Trophoblast cell (in vitro differentiated cells and primary cell): ENCODE measurements at regions not wholly inside any gene's neighbourhood (a gene's known extent, or its start where the extent isn't known, plus 50 kb on each side); places are given as distances from the start of the nearest gene placed in this dataset.

Experiments
- DNase-seq, 2 donors: peaks; one replicate each; pipeline ENCODE4 v3.0.0-alpha.2; 2016
- H2AFZ ChIP-seq: 2 replicates; pipeline ENCODE4 v1.6.1; 2013; ENCODE audit warnings: low read length, moderate library complexity, mild to moderate bottlenecking; ENCODE audit not compliant: insufficient read depth, poor library complexity
- H2AK5ac ChIP-seq: 2 replicates; pipeline ENCODE4 v1.6.1; 2013; ENCODE audit warnings: mild to moderate bottlenecking, low read length
- H2BK120ac ChIP-seq: 2 replicates; pipeline ENCODE4 v1.6.1; 2013; ENCODE audit warnings: low read length, mild to moderate bottlenecking, moderate library complexity; ENCODE audit not compliant: insufficient read depth, poor library complexity
- H2BK12ac ChIP-seq: 2 replicates; pipeline ENCODE4 v1.6.1; 2013; ENCODE audit warnings: mild to moderate bottlenecking, low read length, moderate library complexity
- H2BK5ac ChIP-seq: 2 replicates; pipeline ENCODE4 v1.6.1; 2013; ENCODE audit warnings: low read length, low read depth, moderate library complexity, mild to moderate bottlenecking; ENCODE audit not compliant: poor library complexity
- H3K14ac ChIP-seq: 2 replicates; pipeline ENCODE4 v1.6.1; 2013; ENCODE audit warnings: mild to moderate bottlenecking, low read length
- H3K18ac ChIP-seq: 2 replicates; pipeline ENCODE4 v1.6.1; 2013; ENCODE audit warnings: mild to moderate bottlenecking, low read length
- H3K23ac ChIP-seq: 2 replicates; pipeline ENCODE4 v1.6.1; 2013; ENCODE audit warnings: low read length
- H3K27ac ChIP-seq: 2 replicates; pipeline ENCODE4 v1.5.1; 2013; ENCODE audit warnings: low read depth, mild to moderate bottlenecking, inconsistent platforms, low read length, moderate library complexity
- H3K27me3 ChIP-seq: 2 replicates; pipeline ENCODE4 v1.6.1; 2013; ENCODE audit warnings: inconsistent platforms, mild to moderate bottlenecking, low read length, moderate library complexity; ENCODE audit not compliant: insufficient read depth
- H3K36me3 ChIP-seq, 2 experiments: 1 replicate in 1 of 2; 2 replicates in 1 of 2; pipeline ENCODE4 v1.6.1; 2013; ENCODE audit warnings: low read length in 2 of 2, mild to moderate bottlenecking in 2 of 2, moderate library complexity in 1 of 2; ENCODE audit not compliant: insufficient read depth in 2 of 2, control insufficient read depth in 1 of 2
- H3K4ac ChIP-seq: 2 replicates; pipeline ENCODE4 v1.6.1; 2013; ENCODE audit warnings: low read depth, mild to moderate bottlenecking, low read length, moderate library complexity
- H3K4me1 ChIP-seq, 2 experiments: 1 replicate in 1 of 2; 2 replicates in 1 of 2; pipeline ENCODE4 v1.6.1; 2013; ENCODE audit warnings: low read length in 2 of 2, mild to moderate bottlenecking in 2 of 2, moderate library complexity in 1 of 2; ENCODE audit not compliant: insufficient read depth in 2 of 2, control insufficient read depth in 1 of 2
- H3K4me2 ChIP-seq: 2 replicates; pipeline ENCODE4 v1.6.1; 2013; ENCODE audit warnings: inconsistent platforms, mild to moderate bottlenecking, low read length, moderate library complexity
- H3K4me3 ChIP-seq: 2 replicates; pipeline ENCODE4 v1.5.1; 2013; ENCODE audit warnings: mild to moderate bottlenecking, low read depth, low read length, inconsistent platforms
- H3K79me1 ChIP-seq: one replicate; pipeline ENCODE4 v1.6.1; 2013; ENCODE audit warnings: low read length
- H3K79me2 ChIP-seq: 2 replicates; pipeline ENCODE4 v1.6.1; 2013; ENCODE audit warnings: low read length, mild to moderate bottlenecking; ENCODE audit not compliant: control insufficient read depth, insufficient read depth, poor library complexity
- H3K9ac ChIP-seq: 2 replicates; pipeline ENCODE4 v1.6.1; 2013; ENCODE audit warnings: mild to moderate bottlenecking, low read length
- H3K9me3 ChIP-seq: 2 replicates; pipeline ENCODE4 v1.6.1; 2013; ENCODE audit warnings: low read depth, mild to moderate bottlenecking, control low read depth, inconsistent platforms, low read length; ENCODE audit not compliant: insufficient read depth
- H4K12ac ChIP-seq: 2 replicates; pipeline ENCODE4 v1.6.1; 2013; ENCODE audit warnings: low read depth, mild to moderate bottlenecking, low read length, moderate library complexity
- H4K8ac ChIP-seq: 2 replicates; pipeline ENCODE4 v1.6.1; 2013; ENCODE audit warnings: low read depth, mild to moderate bottlenecking, low read length, moderate library complexity
- H4K91ac ChIP-seq: one replicate; pipeline ENCODE4 v1.6.1; 2013; ENCODE audit warnings: low read depth, mild to moderate bottlenecking, low read length, moderate library complexity
- whole genome bisulfite sequencing: extraction: QIAGEN DNeasy Blood & Tissue Kit; methylation state at CpG from one replicate; pipeline ENCODE4 v1.1.7; 2013; ENCODE audit warnings: missing lambda C conversion rate; ENCODE audit not compliant: insufficient read length, insufficient coverage; ENCODE audit errors: extremely low coverage; 5-methylcytosine and 5-hydroxymethylcytosine counted together

GRCh38 chr12:132393245-132393795, 63.9 kb upstream of the GALNT9 start:
- Histone ChIP-seq H3K4me1 (no peaks in the 10 kb centered on the region), H3K4ac (no peak overlapping the region), H3K4me2 (no peak overlapping the region), H3K14ac (no peak overlapping the region), H2AK5ac (no peak overlapping the region), H3K9me3 (peaks cover 9% of the 10 kb centered on the region), H3K23ac (no peak overlapping the region), H2BK120ac (no peak overlapping the region), H3K18ac (no peak overlapping the region), H3K27me3 (peaks cover 12% of the 10 kb centered on the region), H3K27ac (no peak overlapping the region), H3K79me1 (no peaks in the 10 kb centered on the region), H4K91ac (no peak overlapping the region), H2BK5ac (no peak overlapping the region), H3K79me2 (no peaks in the 10 kb centered on the region), H2AFZ (no peak overlapping the region), H3K4me3 (no peak overlapping the region), H4K8ac (no peak overlapping the region), H2BK12ac (no peak overlapping the region), H3K9ac (no peak overlapping the region), H4K12ac (no peak overlapping the region), H3K36me3 (no peaks in the 10 kb centered on the region)
- DNase-seq, result no peak
- WGBS, result no CpG with 5 or more reads among the region's 19 CpGs

DNA sequence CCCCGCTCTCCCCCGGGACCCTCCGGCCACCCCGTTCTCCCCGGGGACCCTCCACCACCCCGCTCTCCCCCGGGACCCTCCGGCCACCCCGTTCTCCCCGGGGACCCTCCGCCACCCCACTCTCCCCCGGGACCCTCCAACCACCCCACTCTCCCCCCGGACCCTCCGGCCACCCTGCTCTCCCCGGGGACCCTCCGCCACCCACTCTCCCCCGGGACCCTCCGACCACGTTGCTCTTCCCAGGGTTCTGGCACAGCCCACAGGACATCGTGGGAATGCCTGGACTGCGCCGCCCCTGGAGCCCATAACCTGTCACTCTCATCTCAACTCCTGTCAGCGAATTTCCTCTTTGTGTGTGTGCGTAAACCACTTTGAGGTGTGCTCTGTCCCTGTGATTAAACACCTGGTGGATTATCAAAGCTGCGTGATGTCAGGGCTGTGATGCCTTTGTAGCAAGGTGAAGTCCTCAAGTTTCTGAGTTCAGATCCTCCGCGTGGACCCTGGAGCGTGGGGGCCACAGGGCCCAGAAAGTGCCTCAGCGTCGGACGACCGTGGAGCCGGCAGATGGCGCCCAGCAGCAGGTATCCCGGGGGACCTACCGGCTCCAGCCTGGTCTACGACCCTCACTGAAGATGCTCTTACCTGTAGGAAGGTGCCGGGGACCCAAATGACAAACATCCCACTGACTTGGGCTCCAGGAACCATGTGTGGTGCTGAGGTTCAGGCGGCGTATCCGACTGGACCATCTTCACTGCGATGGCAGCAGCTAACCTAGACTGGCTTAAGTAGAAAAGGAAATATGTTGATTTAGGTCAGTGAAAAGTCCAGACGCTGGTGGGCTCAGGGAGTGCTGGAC, 63.2 kb upstream of the GALNT9 start:
- Histone ChIP-seq H3K23ac (no peak overlapping the region), H3K18ac (no peak overlapping the region), H4K8ac (no peak overlapping the region), H2BK5ac (no peak overlapping the region), H3K79me1 (no peaks in the 10 kb centered on the region), H3K27ac (no peak overlapping the region), H2BK12ac (no peak overlapping the region), H2AK5ac (no peak overlapping the region), H4K12ac (no peak overlapping the region), H3K79me2 (no peaks in the 10 kb centered on the region), H3K27me3 (peaks cover 13% of the 10 kb centered on the region), H3K4ac (no peak overlapping the region), H3K9me3 (peaks cover 10% of the 10 kb centered on the region), H4K91ac (no peak overlapping the region), H3K4me3 (no peak overlapping the region), H2AFZ (no peak overlapping the region), H3K9ac (no peak overlapping the region), H3K4me2 (no peak overlapping the region), H2BK120ac (no peak overlapping the region), H3K36me3 (no peaks in the 10 kb centered on the region), H3K4me1 (no peaks in the 10 kb centered on the region), H3K14ac (no peak overlapping the region)
- no peak for DNase-seq
- WGBS, result no CpG with 5 or more reads among the region's 43 CpGs

- Histone ChIP-seq H3K4me2 (no peak overlapping the region), H3K9ac (no peak overlapping the region), H3K27me3 (peaks cover 17% of the 10 kb centered on the region), H3K36me3 (no peaks in the 10 kb centered on the region), H3K4me3 (no peak overlapping the region), H3K4me1 (no peaks in the 10 kb centered on the region), H3K4ac (no peak overlapping the region), H3K23ac (no peak overlapping the region), H3K27ac (no peak overlapping the region), H2BK5ac (no peak overlapping the region), H4K8ac (no peak overlapping the region), H2AFZ (no peak overlapping the region), H2BK120ac (no peak overlapping the region), H3K9me3 (peaks cover 13% of the 10 kb centered on the region), H3K79me1 (no peaks in the 10 kb centered on the region), H3K79me2 (no peaks in the 10 kb centered on the region), H3K18ac (no peak overlapping the region), H4K12ac (no peak overlapping the region), H2BK12ac (no peak overlapping the region), H2AK5ac (no peak overlapping the region), H4K91ac (no peak overlapping the region), H3K14ac (no peak overlapping the region)
- no CpG with 5 or more reads among the region's 43 CpGs for WGBS
- no peak for DNase-seq
These were observed 62.1 kb upstream of the GALNT9 start for GRCh38 chr12:132391326-132392041.

DNA sequence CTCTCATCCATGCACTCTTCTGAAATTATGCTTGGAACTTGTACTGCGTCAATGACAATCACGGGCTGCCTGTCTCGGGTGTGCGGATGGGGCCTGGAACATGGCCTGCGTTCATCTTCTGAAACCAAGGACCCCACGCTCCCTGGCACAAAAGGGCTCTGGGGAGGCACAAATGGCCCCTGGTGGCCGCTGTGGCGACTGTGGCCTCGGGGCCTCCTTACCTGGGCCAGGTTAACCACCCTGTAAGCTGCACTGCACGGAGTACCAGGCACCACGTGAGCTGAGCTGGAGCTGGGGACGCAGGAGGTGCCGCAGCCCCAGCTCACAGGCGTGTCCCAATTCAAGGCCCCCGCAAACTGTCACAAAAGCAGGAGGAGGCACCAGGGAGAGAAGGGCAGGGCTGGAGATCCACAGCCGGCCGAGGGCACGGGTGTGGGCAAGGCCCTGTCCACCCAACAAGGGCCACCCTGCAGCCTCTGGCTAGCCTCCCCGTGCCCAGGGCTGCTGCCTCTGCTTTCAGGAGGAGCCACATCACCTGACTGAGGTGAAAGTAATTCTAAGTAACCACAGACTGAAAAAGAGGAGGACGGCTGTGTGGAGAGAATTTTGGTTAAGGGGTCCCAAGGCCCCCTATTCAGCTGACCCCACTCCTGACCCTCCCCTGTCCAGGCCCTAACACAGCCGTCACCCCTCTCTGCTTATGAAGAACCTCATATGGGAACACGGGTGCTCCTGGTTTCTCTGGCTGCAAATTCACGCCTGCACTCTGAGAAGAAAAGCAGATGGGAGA, 61.1 kb upstream of the GALNT9 start:
- Histone ChIP-seq H3K79me1 (no peaks in the 10 kb centered on the region), H2BK12ac (no peak overlapping the region), H2AFZ (no peak overlapping the region), H3K4me2 (no peak overlapping the region), H4K12ac (no peak overlapping the region), H3K18ac (no peak overlapping the region), H3K4me3 (no peak overlapping the region), H3K9me3 (peaks cover 16% of the 10 kb centered on the region), H3K36me3 (no peaks in the 10 kb centered on the region), H2AK5ac (no peak overlapping the region), H3K79me2 (no peaks in the 10 kb centered on the region), H2BK120ac (no peak overlapping the region), H3K27ac (no peak overlapping the region), H3K27me3 (peaks cover 27% of the 10 kb centered on the region), H2BK5ac (no peak overlapping the region), H4K8ac (no peak overlapping the region), H3K9ac (no peak overlapping the region), H4K91ac (no peak overlapping the region), H3K4ac (no peak overlapping the region), H3K14ac (no peak overlapping the region), H3K4me1 (no peaks in the 10 kb centered on the region), H3K23ac (no peak overlapping the region)
- WGBS, result no CpG with 5 or more reads among the region's 23 CpGs
- DNase-seq, result no peak
